ENCODE measurements at regions not wholly inside any gene's neighbourhood (a gene's known extent, or its start where the extent isn't known, plus 50 kb on each side); places are given as distances from the start of the nearest gene placed in this dataset.

DNA sequence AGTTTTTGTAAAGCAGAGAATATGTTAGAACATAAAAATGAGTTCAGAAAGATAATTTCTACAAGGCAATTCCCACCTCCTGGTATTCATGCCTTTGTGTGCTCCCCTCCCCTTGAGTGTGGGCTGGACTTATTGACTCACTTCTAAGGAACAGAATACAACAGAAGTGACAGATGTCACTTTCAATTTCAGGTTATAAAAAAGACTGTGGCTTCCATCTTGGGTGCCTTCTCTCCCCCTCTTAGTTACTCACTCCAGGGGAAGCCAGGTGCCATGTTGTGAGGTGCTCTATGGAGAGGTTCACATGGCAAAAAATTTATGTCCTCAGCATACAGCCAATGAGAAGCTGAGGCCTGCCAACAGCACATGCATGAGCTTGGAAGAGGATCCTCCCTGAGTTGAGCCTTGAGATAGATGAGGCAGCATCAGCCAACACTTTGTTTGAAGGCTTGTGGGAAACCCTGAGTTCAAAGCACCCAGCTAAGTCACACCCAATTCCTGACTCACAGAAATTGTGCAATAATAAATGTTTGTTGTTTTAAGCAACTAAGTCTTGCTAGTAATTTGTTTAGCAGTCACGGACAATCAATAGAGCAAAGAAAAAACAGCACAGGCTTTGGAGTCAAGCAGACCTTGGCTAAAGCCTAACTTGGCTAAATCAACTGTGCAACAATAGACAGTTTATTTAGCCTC, 73.5 kb upstream of the NGF start:
- Mint-ChIP-seq H3K27ac (ENCODE audit: unreplicated experiment) (no peak overlapping the region), H3K36me3 (ENCODE audit: low read depth) (peaks cover 3% of the 10 kb centered on the region), H3K4me1 (ENCODE audit: low read depth) (peaks cover 49% of the 10 kb centered on the region), H3K4me3 (ENCODE audit: unreplicated experiment) (no peak overlapping the region), H3K9me3 (ENCODE audit: low read depth) (peaks cover 3% of the 10 kb centered on the region), H3K27me3 (ENCODE audit: low read depth) (no peaks in the 10 kb centered on the region)
- no peak for DNase-seq (ENCODE audit: low spot score)
- TF ChIP-seq, protein P1, sequence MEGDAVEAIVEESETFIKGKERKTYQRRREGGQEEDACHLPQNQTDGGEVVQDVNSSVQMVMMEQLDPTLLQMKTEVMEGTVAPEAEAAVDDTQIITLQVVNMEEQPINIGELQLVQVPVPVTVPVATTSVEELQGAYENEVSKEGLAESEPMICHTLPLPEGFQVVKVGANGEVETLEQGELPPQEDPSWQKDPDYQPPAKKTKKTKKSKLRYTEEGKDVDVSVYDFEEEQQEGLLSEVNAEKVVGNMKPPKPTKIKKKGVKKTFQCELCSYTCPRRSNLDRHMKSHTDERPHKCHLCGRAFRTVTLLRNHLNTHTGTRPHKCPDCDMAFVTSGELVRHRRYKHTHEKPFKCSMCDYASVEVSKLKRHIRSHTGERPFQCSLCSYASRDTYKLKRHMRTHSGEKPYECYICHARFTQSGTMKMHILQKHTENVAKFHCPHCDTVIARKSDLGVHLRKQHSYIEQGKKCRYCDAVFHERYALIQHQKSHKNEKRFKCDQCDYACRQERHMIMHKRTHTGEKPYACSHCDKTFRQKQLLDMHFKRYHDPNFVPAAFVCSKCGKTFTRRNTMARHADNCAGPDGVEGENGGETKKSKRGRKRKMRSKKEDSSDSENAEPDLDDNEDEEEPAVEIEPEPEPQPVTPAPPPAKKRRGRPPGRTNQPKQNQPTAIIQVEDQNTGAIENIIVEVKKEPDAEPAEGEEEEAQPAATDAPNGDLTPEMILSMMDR (IDR thresholded peaks at IDR 0.05): no peak

DNA sequence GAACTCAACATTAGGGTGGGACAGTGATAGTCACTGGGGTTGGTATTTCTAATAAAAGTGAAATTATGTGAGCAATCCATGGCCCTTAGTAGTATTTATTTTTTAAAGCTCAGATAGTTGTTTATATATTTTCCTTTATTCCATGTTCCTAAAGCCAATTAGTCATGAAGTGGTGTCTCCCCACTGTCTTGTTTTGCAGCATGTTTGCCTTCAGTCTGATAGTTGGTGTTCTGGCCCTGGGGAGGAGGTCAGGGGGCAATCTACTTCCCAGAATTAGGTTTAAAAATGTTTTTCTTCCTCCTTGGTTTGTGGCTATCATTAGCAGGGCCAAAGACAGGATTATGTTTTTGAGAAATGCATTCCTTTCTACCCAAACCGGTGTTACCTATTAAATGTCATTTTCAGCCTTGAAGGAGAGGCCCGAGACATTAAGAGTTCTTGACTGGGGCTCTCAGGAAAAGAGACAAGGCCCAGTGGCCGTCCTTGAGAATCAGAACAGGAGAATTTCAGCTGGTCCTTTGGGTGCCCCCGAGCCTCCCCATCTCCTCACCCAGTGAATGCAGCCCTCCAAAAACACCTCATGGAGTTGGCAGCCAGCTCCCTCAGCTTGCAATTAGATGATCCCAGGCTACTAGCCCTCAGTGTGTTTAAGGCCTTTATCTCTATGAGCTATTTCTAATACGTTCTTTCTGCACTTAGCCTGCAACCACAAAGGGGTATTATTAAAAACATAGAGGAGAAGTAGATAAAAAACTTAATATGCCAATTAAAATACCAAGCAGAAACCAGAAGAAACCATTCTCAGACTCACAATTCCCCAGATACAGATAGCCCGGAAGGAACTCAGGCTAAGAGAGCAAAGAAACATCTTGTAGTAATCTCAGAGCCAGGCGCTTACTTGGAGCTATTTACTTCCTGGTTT, 71.3 kb upstream of the NGF start:
- Mint-ChIP-seq H3K36me3 (ENCODE audit: low read depth) (peaks cover 3% of the 10 kb centered on the region), H3K27me3 (ENCODE audit: low read depth) (no peaks in the 10 kb centered on the region), H3K27ac (ENCODE audit: unreplicated experiment) (peak overlapping the region; percentile 85), H3K4me1 (ENCODE audit: low read depth) (peaks cover 41% of the 10 kb centered on the region), H3K4me3 (ENCODE audit: unreplicated experiment) (no peak overlapping the region), H3K9me3 (ENCODE audit: low read depth) (peaks cover 17% of the 10 kb centered on the region)
- TF ChIP-seq, protein P1 (IDR thresholded peaks at IDR 0.05): no peak
- no peak for DNase-seq (ENCODE audit: low spot score)

DNA sequence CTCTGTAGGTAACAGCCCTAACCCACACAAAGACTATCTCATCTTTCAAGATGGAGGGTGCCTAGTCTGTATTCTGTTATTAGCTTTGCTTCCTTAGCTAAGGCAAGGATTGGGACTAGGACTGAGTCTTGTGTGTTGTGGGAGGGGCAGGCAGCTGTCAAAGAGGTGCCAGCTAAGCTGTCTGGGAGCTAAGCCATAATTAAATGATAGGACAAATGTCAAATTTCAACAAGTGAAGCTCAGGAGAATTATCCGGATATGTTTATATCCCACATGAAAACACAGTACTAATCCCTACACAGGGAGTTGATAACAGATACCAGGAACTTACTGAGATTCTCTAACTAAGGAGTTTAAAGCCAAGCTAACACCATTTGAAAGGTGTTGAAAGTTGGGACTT, 70.5 kb upstream of the NGF start:
- Mint-ChIP-seq H3K4me3 (ENCODE audit: unreplicated experiment) (no peak overlapping the region), H3K27me3 (ENCODE audit: low read depth) (no peaks in the 10 kb centered on the region), H3K9me3 (ENCODE audit: low read depth) (peaks cover 17% of the 10 kb centered on the region), H3K36me3 (ENCODE audit: low read depth) (peaks cover 3% of the 10 kb centered on the region), H3K27ac (ENCODE audit: unreplicated experiment) (no peak overlapping the region), H3K4me1 (ENCODE audit: low read depth) (peaks cover 45% of the 10 kb centered on the region)
- TF ChIP-seq, protein P1 (IDR thresholded peaks at IDR 0.05): no peak
- DNase-seq (ENCODE audit: low spot score): no peak

DNA sequence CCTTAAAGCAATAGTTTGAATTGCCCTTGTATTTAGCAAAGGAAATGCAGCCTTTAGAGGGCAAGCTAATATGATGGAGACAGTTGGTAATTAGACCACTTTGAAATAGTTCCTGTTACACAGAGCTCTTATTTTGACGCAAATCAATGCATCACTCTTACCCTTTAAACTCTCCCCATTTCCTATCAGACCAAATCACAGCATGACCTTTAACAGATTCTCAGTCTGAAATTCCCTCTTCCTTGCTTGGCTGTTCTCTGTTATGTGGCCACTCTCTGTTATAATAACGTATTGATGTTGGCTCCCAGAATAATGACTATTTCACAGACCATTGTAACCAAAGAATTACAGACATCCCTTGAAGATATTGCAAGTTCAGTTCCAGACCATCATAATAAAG, 66.9 kb upstream of the NGF start:
- H3K36me3 Mint-ChIP-seq (ENCODE audit: low read depth): peaks cover 3% of the 10 kb centered on the region
- TF ChIP-seq, protein P1 (IDR thresholded peaks at IDR 0.05): no peak
- DNase-seq (ENCODE audit: low spot score): no peak
- peaks cover 17% of the 10 kb centered on the region for H3K9me3 Mint-ChIP-seq (ENCODE audit: low read depth)
- H3K27me3 Mint-ChIP-seq (ENCODE audit: low read depth): no peaks in the 10 kb centered on the region
- peaks cover 48% of the 10 kb centered on the region for H3K4me1 Mint-ChIP-seq (ENCODE audit: low read depth)
- H3K27ac Mint-ChIP-seq (ENCODE audit: unreplicated experiment): no peak overlapping the region
- H3K4me3 Mint-ChIP-seq (ENCODE audit: unreplicated experiment): no peak overlapping the region

DNA sequence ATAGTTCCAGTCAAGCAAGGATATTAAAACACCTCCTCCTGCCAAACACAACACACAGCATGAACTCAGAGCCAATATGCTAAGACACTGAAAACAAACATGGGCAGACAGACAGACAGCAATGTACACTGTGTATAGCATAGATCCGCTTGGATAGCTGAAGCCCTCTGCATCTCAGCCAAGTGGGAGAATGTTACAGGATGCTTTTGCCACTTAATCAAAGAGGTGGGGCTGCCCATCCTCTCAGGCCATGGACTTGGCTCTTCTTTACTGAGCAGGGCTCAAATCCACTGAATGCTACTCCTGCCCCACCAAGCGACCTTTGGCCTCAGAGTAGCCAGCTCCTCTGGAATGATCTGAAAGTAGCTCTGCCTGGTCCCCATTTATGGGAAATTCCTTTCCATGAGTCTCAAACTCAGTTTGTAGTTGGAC, 64.7 kb upstream of the NGF start:
- no peak for DNase-seq (ENCODE audit: low spot score)
- TF ChIP-seq, protein P1 (IDR thresholded peaks at IDR 0.05): no peak
- Mint-ChIP-seq H3K4me3 (ENCODE audit: unreplicated experiment) (no peak overlapping the region), H3K4me1 (ENCODE audit: low read depth) (peaks cover 32% of the 10 kb centered on the region), H3K9me3 (ENCODE audit: low read depth) (peaks cover 17% of the 10 kb centered on the region), H3K36me3 (ENCODE audit: low read depth) (peaks cover 3% of the 10 kb centered on the region), H3K27me3 (ENCODE audit: low read depth) (no peaks in the 10 kb centered on the region), H3K27ac (ENCODE audit: unreplicated experiment) (peak overlapping the region; percentile 3)
